ENCODE measurements at regions not wholly inside any gene's neighbourhood (a gene's known extent, or its start where the extent isn't known, plus 50 kb on each side); places are given as distances from the start of the nearest gene placed in this dataset.
"Not testable (repeated sequence)": the region's sequence is repeated elsewhere in the genome, so short reads cannot be mapped to it uniquely, and the experiment has no call there.

DNA sequence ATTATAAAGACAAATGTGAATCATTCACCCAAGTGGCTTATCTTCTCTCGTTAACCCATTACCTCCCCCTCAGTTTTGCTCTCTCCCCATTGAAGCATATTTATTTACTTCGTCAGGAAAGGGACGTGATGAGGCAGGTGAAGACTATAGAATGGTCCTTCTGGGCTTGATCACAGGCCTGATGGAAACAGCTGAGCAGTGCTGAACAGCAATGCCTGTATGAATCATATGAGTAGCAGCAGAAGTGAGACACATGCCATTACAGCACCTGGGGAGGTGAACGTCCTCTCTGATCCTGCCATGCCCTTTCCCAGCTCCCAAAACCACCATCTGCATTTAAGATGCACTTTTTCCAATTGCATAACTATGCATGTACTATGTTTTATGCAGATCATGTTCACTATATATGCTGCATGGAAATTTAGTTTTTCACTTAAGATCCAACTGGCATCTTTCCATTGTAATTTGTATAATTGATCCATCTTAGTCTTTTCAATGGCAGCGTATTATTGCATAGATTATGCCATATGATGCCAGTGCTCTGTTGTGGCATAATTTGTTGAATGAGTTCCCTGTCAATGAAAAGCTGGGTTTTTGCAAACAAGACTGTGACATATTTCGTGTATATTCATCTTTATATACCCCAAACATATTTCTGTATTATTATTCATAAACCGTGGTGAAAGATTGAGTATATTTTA, 105.3 kb downstream of the CXCL12 start:
- Histone ChIP-seq H3K36me3 (ENCODE audit: control insufficient read depth, insufficient read depth, low read length) (no peaks in the 10 kb centered on the region), H3K27me3 (ENCODE audit: control insufficient read depth, insufficient read depth, low read length) (no peaks in the 10 kb centered on the region), H3K4me3 (ENCODE audit: low read depth, low read length) (no peak overlapping the region)
- TF ChIP-seq, protein P1, sequence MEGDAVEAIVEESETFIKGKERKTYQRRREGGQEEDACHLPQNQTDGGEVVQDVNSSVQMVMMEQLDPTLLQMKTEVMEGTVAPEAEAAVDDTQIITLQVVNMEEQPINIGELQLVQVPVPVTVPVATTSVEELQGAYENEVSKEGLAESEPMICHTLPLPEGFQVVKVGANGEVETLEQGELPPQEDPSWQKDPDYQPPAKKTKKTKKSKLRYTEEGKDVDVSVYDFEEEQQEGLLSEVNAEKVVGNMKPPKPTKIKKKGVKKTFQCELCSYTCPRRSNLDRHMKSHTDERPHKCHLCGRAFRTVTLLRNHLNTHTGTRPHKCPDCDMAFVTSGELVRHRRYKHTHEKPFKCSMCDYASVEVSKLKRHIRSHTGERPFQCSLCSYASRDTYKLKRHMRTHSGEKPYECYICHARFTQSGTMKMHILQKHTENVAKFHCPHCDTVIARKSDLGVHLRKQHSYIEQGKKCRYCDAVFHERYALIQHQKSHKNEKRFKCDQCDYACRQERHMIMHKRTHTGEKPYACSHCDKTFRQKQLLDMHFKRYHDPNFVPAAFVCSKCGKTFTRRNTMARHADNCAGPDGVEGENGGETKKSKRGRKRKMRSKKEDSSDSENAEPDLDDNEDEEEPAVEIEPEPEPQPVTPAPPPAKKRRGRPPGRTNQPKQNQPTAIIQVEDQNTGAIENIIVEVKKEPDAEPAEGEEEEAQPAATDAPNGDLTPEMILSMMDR (IDR thresholded peaks at IDR 0.05; ENCODE audit: insufficient read depth, low read length, poor library complexity, severe bottlenecking) = no peak
- DNase-seq (ENCODE audit: low read depth) = no peak

DNA sequence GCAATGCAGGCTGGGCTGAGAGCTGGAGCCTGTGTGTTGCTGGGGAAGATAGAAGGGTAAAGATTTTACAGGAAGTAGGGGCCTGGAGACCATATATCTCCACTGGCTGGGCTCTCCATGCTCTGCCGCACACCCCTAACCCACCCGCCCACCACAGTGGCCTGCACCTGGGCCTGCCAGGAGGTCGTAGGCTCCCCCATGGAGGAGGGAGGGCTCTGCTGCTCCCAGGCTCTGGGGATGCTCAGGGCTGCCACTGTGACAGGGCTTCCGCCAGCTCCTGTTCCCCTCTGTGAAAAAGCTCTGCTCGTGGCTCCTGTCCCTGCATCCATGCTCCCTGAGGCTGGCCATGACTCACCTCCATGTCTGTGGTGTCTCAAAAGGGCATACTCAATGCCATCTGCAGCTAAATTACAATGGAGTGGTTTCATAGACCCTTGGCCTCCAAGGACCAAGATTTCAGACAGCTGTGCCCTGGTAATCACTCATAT, 106.0 kb downstream of the CXCL12 start:
- no peak for DNase-seq (ENCODE audit: low read depth)
- Histone ChIP-seq H3K27me3 (ENCODE audit: control insufficient read depth, insufficient read depth, low read length) (no peaks in the 10 kb centered on the region), H3K4me3 (ENCODE audit: low read depth, low read length) (no peak overlapping the region), H3K36me3 (ENCODE audit: control insufficient read depth, insufficient read depth, low read length) (no peaks in the 10 kb centered on the region)
- TF ChIP-seq, protein P1 (IDR thresholded peaks at IDR 0.05; ENCODE audit: insufficient read depth, low read length, poor library complexity, severe bottlenecking) = no peak

DNA sequence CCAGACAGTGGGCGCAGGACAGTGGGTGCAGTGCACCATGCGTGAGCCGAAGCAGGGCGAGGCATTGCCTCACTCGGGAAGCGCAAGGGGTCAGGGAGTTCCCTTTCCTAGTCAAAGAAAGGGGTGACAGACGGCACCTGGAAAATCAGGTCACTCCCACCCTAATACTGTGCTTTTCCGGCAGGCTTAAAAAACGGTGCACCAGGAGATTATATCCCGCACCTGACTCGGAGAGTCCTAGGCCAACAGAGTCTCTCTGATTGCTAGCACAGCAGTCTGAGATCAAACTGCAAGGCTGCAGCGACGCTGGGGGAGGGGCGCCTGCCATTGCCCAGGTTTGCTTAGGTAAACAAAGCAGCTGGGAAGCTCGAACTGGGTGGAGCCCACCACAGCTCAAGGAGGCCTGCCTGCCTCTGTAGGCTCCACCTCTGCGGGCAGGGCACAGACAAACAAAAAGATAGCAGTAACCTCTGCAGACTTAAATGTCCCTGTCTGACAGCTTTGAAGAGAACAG, 116.4 kb downstream of the CXCL12 start:
- DNase-seq (ENCODE audit: low read depth); H3K36me3 ChIP-seq (ENCODE audit: control insufficient read depth, insufficient read depth, low read length); H3K27me3 ChIP-seq (ENCODE audit: control insufficient read depth, insufficient read depth, low read length); H3K4me3 ChIP-seq (ENCODE audit: low read depth, low read length): not testable (repeated sequence)

DNA sequence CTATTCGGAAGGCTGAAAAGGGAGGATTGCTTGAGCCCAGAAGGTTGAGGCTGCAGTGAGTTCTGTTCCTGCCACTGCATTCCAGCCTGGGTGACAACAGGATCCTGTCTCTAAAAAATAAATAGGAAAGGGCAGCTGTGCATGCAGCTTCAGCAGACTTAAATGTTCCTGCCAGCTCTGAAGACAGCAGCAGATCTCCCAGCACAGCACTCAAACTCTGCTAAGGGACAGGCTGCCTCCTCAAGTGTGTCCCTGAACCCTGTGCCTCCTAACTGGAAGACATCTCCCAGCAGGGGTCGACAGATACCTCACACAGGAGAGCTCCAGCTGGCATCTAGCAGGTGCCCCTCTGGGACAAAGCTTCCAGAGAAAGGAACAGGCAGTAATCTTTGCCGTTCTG, 117.9 kb downstream of the CXCL12 start:
- Histone ChIP-seq H3K4me3 (ENCODE audit: low read depth, low read length) (no peak overlapping the region), H3K36me3 (ENCODE audit: control insufficient read depth, insufficient read depth, low read length) (no peaks in the 10 kb centered on the region), H3K27me3 (ENCODE audit: control insufficient read depth, insufficient read depth, low read length) (no peaks in the 10 kb centered on the region)
- DNase-seq (ENCODE audit: low read depth) = no peak
- TF ChIP-seq, protein P1 (IDR thresholded peaks at IDR 0.05; ENCODE audit: insufficient read depth, low read length, poor library complexity, severe bottlenecking) = no peak

DNA sequence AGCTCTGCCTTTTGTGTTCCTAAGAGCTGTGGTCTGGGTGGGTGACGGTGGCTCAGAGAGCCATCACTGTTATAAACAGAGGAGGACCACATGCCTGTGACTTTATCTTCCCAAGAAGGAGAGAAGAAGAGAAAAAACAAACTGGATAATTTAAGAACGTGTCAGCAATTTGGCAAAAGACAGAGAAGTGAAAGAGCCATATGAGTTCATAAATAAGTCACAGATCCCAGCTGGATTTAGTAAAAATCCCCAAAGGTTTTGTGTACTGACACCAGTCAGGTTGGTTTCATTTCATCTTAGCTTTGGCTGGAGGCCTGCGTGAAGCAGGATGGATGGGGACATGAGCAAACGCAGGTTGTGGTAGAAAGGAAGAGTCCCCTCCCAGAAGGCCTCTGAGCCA, 120.7 kb downstream of the CXCL12 start:
- no peak overlapping the region for H3K4me3 ChIP-seq (ENCODE audit: low read depth, low read length)
- no peaks in the 10 kb centered on the region for H3K27me3 ChIP-seq (ENCODE audit: control insufficient read depth, insufficient read depth, low read length)
- DNase-seq (ENCODE audit: low read depth) = no peak
- H3K36me3 ChIP-seq (ENCODE audit: control insufficient read depth, insufficient read depth, low read length) = no peaks in the 10 kb centered on the region
- TF ChIP-seq, protein P1 (IDR thresholded peaks at IDR 0.05; ENCODE audit: insufficient read depth, low read length, poor library complexity, severe bottlenecking) = no peak

DNA sequence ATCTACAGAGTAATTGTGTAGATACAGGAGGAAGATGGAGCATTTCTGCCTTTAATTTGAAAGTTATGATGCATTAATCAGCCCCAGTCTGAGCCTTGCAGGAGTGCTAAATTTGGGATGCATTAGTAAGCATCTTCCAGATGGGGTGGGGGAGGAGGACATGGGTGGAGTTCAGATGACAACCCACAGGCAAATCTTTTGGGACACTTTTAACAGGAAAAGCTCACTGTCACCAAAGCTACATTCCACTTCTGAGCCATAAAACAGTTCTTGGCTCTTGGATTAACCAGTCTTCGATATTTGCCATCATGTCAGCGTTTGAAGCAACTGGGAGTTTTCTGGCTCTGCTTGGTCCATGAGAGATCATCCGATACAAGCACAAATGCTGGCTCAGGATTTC, 121.1 kb downstream of the CXCL12 start:
- TF ChIP-seq, protein P1 (IDR thresholded peaks at IDR 0.05; ENCODE audit: insufficient read depth, low read length, poor library complexity, severe bottlenecking) = no peak
- DNase-seq (ENCODE audit: low read depth) = no peak
- Histone ChIP-seq H3K4me3 (ENCODE audit: low read depth, low read length) (no peak overlapping the region), H3K27me3 (ENCODE audit: control insufficient read depth, insufficient read depth, low read length) (no peaks in the 10 kb centered on the region), H3K36me3 (ENCODE audit: control insufficient read depth, insufficient read depth, low read length) (no peaks in the 10 kb centered on the region)

All from kidney epithelial cell (primary cell).